ENCODE measurements at regions not wholly inside any gene's neighbourhood (a gene's known extent, or its start where the extent isn't known, plus 50 kb on each side); places are given as distances from the start of the nearest gene placed in this dataset.

GRCh38 chr11:42595876-42596275 is 715.9 kb upstream of the API5 start:
- POLR2A ChIA-PET: no interaction called here
- no peak for DNase-seq
- Mint-ChIP-seq H3K9me3 (peaks cover 1% of the 10 kb centered on the region), H3K27me3 (no peaks in the 10 kb centered on the region), H3K36me3 (no peaks in the 10 kb centered on the region), H3K4me3 (no peak overlapping the region), H3K4me1 (no peaks in the 10 kb centered on the region), H3K27ac (no peak overlapping the region)
- ATAC-seq (ENCODE audit: low read depth): no peak

- H3K9me3 Mint-ChIP-seq: peaks cover 1% of the 10 kb centered on the region
- no peaks in the 10 kb centered on the region for H3K36me3 Mint-ChIP-seq
- ATAC-seq (ENCODE audit: low read depth) (no peak), DNase-seq (no peak)
- H3K27ac Mint-ChIP-seq: no peak overlapping the region
- POLR2A ChIA-PET: no interaction called here
- H3K4me3 Mint-ChIP-seq: no peak overlapping the region
- no peaks in the 10 kb centered on the region for H3K27me3 Mint-ChIP-seq
- H3K4me1 Mint-ChIP-seq: no peaks in the 10 kb centered on the region
Observed at GRCh38 chr11:42596576-42597145, 715.1 kb upstream of the API5 start.

DNA sequence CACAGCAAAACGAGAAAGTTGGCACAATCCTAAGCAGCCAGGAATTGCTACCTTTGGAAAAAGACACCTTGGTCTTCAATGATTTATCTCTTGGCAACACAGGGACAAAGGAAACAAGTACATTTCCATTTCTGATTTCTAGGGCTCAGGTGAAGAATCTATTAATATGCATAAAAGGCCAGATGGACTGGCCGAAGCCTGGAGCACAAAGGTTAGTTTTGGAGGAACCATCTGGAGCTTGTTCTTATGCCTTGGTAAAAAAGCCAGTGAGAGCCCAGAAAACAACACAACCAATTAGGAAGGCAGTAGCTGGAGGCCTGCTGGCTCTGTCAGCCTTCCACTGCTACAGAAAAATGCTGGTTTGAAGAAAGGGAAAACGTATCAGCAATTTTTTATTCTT is 713.5 kb upstream of the API5 start:
- POLR2A ChIA-PET: no interaction called here
- DNase-seq (no peak), ATAC-seq (ENCODE audit: low read depth) (no peak)
- H3K4me3 Mint-ChIP-seq: no peak overlapping the region
- peaks cover 1% of the 10 kb centered on the region for H3K9me3 Mint-ChIP-seq
- no peaks in the 10 kb centered on the region for H3K36me3 Mint-ChIP-seq
- no peak overlapping the region for H3K27ac Mint-ChIP-seq
- no peaks in the 10 kb centered on the region for H3K27me3 Mint-ChIP-seq
- no peaks in the 10 kb centered on the region for H3K4me1 Mint-ChIP-seq

DNA sequence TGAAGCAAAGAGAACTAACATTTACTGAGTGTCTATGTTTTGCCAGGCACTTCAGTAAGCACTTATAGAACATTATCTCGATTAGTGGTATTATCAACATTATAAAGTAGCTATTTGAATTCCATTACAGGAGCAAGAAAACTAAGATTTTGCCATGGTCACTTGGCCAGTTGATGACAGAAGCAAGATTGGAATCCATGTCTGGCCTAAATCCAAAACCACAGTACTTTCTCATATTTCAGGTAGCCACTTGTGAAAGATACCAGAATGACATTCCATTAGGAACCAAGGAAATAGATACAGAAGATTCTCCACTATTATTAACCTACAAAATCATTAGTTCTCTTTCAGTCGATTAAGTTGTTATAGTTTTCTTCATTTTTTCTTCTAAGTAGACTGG is 691.0 kb upstream of the API5 start:
- H3K4me3 Mint-ChIP-seq: no peak overlapping the region
- no peak for ATAC-seq (ENCODE audit: low read depth)
- H3K9me3 Mint-ChIP-seq: peaks cover 3% of the 10 kb centered on the region
- H3K36me3 Mint-ChIP-seq: no peaks in the 10 kb centered on the region
- no peak for DNase-seq
- no peaks in the 10 kb centered on the region for H3K4me1 Mint-ChIP-seq
- H3K27me3 Mint-ChIP-seq: no peaks in the 10 kb centered on the region
- POLR2A ChIA-PET: no interaction called here
- no peak overlapping the region for H3K27ac Mint-ChIP-seq

- Mint-ChIP-seq H3K36me3 (no peaks in the 10 kb centered on the region), H3K9me3 (no peaks in the 10 kb centered on the region), H3K4me1 (no peaks in the 10 kb centered on the region), H3K27me3 (no peaks in the 10 kb centered on the region), H3K27ac (no peak overlapping the region), H3K4me3 (no peak overlapping the region)
- DNase-seq (no peak), ATAC-seq (ENCODE audit: low read depth) (no peak)
- POLR2A ChIA-PET: no interaction called here
Observed at GRCh38 chr11:42625757-42626665, 685.8 kb upstream of the API5 start.

DNA sequence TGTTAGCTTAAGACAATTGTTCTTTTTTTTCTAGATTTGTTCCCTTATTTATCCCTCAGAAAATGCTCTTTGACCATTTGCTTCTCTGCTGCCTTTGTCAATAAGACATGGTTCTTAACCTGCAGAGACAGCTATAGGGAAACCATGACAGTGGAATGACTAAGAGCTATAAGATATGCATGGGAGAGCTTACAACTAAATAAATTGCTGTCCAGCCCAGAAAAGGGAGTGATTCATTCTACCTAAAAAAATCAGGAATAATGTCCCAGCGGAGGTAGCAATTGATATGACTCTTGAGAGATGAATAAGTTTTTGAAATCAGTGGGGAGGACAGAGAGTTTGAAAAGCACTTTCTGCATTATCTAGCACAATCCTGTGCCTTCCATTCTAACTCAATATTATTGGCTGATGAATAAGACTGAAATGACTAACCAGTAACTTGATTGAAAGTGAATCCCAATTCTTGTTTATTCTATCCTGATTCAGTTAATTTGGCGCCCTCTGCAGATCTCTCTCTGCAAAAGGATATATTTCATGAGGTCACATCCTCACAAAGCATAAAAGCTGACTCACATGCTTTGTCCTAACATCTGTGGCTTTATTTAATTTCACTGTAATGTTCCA is 680.5 kb upstream of the API5 start:
- ATAC-seq (ENCODE audit: low read depth) (no peak), DNase-seq (no peak)
- Mint-ChIP-seq H3K36me3 (no peaks in the 10 kb centered on the region), H3K4me3 (no peak overlapping the region), H3K27ac (no peak overlapping the region), H3K9me3 (peaks cover 3% of the 10 kb centered on the region), H3K4me1 (no peaks in the 10 kb centered on the region), H3K27me3 (no peaks in the 10 kb centered on the region)
- POLR2A ChIA-PET: no interaction called here

GRCh38 chr11:42646959-42647358 is 664.8 kb upstream of the API5 start:
- POLR2A ChIA-PET: no interaction called here
- no peaks in the 10 kb centered on the region for H3K4me1 Mint-ChIP-seq
- no peaks in the 10 kb centered on the region for H3K36me3 Mint-ChIP-seq
- H3K9me3 Mint-ChIP-seq: peaks cover 2% of the 10 kb centered on the region
- DNase-seq: no peak
- ATAC-seq (ENCODE audit: low read depth): no peak
- no peak overlapping the region for H3K4me3 Mint-ChIP-seq
- H3K27me3 Mint-ChIP-seq: no peaks in the 10 kb centered on the region
- H3K27ac Mint-ChIP-seq: no peak overlapping the region

- Mint-ChIP-seq H3K27ac (no peak overlapping the region), H3K27me3 (no peaks in the 10 kb centered on the region), H3K36me3 (no peaks in the 10 kb centered on the region), H3K4me1 (no peaks in the 10 kb centered on the region), H3K9me3 (peaks cover 2% of the 10 kb centered on the region), H3K4me3 (no peak overlapping the region)
- DNase-seq (no peak), ATAC-seq (ENCODE audit: low read depth) (no peak)
- POLR2A ChIA-PET: no interaction called here
Observed at GRCh38 chr11:42647993-42648392, 663.8 kb upstream of the API5 start.

GRCh38 chr11:42651621-42652020 is 660.2 kb upstream of the API5 start:
- Mint-ChIP-seq H3K4me3 (no peak overlapping the region), H3K9me3 (peaks cover 8% of the 10 kb centered on the region), H3K4me1 (no peaks in the 10 kb centered on the region), H3K27me3 (no peaks in the 10 kb centered on the region), H3K27ac (no peak overlapping the region), H3K36me3 (no peaks in the 10 kb centered on the region)
- no peak for ATAC-seq (ENCODE audit: low read depth)
- DNase-seq: no peak
- POLR2A ChIA-PET: no interaction called here

- H3K27ac Mint-ChIP-seq: no peak overlapping the region
- no peaks in the 10 kb centered on the region for H3K27me3 Mint-ChIP-seq
- H3K4me1 Mint-ChIP-seq: no peaks in the 10 kb centered on the region
- POLR2A ChIA-PET: no interaction called here
- ATAC-seq (ENCODE audit: low read depth) (no peak), DNase-seq (no peak)
- no peaks in the 10 kb centered on the region for H3K36me3 Mint-ChIP-seq
- peaks cover 8% of the 10 kb centered on the region for H3K9me3 Mint-ChIP-seq
- no peak overlapping the region for H3K4me3 Mint-ChIP-seq
Observed at GRCh38 chr11:42657169-42657568, 654.6 kb upstream of the API5 start.

GRCh38 chr11:42661942-42662341 is 649.9 kb upstream of the API5 start:
- no peaks in the 10 kb centered on the region for H3K36me3 Mint-ChIP-seq
- POLR2A ChIA-PET: no interaction called here
- peaks cover 2% of the 10 kb centered on the region for H3K9me3 Mint-ChIP-seq
- no peaks in the 10 kb centered on the region for H3K27me3 Mint-ChIP-seq
- no peak overlapping the region for H3K4me3 Mint-ChIP-seq
- no peak overlapping the region for H3K27ac Mint-ChIP-seq
- ATAC-seq (ENCODE audit: low read depth): no peak
- H3K4me1 Mint-ChIP-seq: no peaks in the 10 kb centered on the region
- no peak for DNase-seq

DNA sequence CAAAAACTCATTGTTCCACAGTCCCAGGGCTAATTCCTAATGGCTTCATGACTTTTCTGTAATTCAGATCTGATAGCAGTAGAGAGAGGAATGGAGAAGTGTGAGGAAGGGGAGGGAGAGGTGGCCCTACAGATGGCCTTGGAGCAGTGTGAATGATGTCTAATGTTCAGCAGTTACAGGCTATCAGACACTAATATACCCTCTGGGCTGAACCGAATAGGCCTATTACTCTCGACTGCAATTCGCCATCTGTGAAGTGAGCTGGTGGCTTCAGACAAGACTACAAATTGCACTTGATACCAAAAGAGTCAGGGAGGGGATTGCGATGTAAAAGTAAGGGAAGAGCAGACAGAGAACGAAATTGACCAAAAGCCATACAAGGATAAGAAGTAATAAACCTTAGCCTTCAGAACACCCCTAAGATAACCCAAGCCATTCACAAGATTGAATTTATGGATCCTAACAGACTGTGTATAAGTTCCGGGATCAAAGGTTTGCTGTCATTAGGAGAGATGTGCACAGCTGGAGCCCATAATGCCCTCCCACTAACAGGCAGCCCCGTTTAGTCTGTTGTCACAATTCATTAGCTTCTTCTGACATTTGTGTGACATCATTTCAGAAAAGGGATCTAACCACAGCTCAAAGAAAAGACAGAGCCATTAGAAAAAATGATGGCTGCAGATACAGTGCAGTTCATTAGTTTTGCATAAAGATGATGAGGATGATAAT is 642.4 kb upstream of the API5 start:
- no peak for ATAC-seq (ENCODE audit: low read depth)
- H3K9me3 Mint-ChIP-seq: no peaks in the 10 kb centered on the region
- POLR2A ChIA-PET: no interaction called here
- no peaks in the 10 kb centered on the region for H3K27me3 Mint-ChIP-seq
- DNase-seq: no peak
- H3K4me3 Mint-ChIP-seq: no peak overlapping the region
- H3K4me1 Mint-ChIP-seq: no peaks in the 10 kb centered on the region
- no peak overlapping the region for H3K27ac Mint-ChIP-seq
- H3K36me3 Mint-ChIP-seq: no peaks in the 10 kb centered on the region

DNA sequence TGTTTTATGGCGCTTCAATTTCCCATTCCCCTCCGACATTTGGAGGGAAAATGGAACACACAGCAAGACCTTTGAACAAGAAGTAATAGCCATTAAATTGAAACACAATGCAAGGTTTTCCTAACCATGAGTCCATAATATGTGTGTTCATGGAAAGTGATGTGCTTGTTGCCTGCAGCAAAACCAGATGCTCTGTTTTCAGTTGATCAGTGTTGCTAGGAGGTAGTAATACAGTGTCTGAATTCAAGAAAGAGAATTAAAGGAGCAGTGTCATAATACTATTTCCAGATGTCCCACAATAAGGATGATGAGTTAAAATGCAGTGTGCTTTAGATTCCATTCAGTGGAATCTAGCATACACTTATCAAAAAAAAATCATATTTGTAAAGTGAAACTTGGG is 637.4 kb upstream of the API5 start:
- DNase-seq: no peak
- Mint-ChIP-seq H3K27ac (no peak overlapping the region), H3K9me3 (no peaks in the 10 kb centered on the region), H3K4me1 (no peaks in the 10 kb centered on the region), H3K36me3 (no peaks in the 10 kb centered on the region), H3K4me3 (no peak overlapping the region), H3K27me3 (no peaks in the 10 kb centered on the region)
- ATAC-seq (ENCODE audit: low read depth): no peak
- POLR2A ChIA-PET: no interaction called here

- Mint-ChIP-seq H3K36me3 (no peaks in the 10 kb centered on the region), H3K27ac (no peak overlapping the region)
- POLR2A ChIA-PET: no interaction called here
Observed at GRCh38 chr11:42707541-42707940, 604.3 kb upstream of the API5 start.

More at GRCh38 chr11:42707541-42707940, 604.3 kb upstream of the API5 start:
- no peak for ATAC-seq (ENCODE audit: low read depth)
- no peaks in the 10 kb centered on the region for H3K27me3 Mint-ChIP-seq
- peaks cover 6% of the 10 kb centered on the region for H3K9me3 Mint-ChIP-seq
- H3K4me1 Mint-ChIP-seq: no peaks in the 10 kb centered on the region
- no peak for DNase-seq
- H3K4me3 Mint-ChIP-seq: no peak overlapping the region
